SH-SY5Y (cell line): ENCODE measurements at regions not wholly inside any gene's neighbourhood (a gene's known extent, or its start where the extent isn't known, plus 50 kb on each side); places are given as distances from the start of the nearest gene placed in this dataset.
A peak's percentile ranks its signal among the peaks of the same experiment; 100 is the strongest.

ENCODE experiments used
- GATA2 ChIP-seq: IDR thresholded peaks from 2 replicates; pipeline ENCODE4 v1.6.1; 2011; ENCODE audit warnings: mild to moderate bottlenecking, low read depth, low read length
- GATA3 ChIP-seq: IDR thresholded peaks from 2 replicates; pipeline ENCODE4 v1.6.1; 2011; ENCODE audit warnings: low read depth, mild to moderate bottlenecking, low read length, moderate library complexity

GRCh38 chr18:22847392-22847791, 85.7 kb upstream of the RBBP8 start:
- no peak for TF ChIP-seq GATA3
- TF ChIP-seq GATA2 = no peak

GRCh38 chr18:22847867-22848451, 85.2 kb upstream of the RBBP8 start:
- no peak for TF ChIP-seq GATA2
- no peak for TF ChIP-seq GATA3

- no peak for TF ChIP-seq GATA2
Measured at GRCh38 chr18:22848615-22849014, 84.5 kb upstream of the RBBP8 start.

DNA sequence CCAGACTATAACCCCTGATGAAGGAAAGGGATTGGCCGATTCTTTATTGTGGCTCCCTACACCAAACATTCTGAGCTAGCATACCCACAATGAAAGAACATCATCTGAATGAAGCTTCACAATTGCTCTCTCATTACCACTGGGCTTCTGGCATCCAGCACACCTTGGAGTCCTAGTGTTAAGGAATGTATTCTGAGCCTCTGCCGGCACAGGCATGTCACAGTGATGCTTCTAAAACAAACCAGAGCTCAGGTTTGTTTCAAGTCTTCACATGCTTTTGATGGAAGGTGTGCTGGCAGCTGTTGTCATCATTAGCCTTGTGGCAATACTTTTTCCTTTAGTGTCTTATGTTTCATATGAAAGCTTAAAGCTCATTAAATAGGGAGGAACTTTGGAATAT, 76.3 kb upstream of the RBBP8 start:
- TF ChIP-seq GATA2 (no peak), GATA3 (no peak)

GRCh38 chr18:22858121-22858520, 75.0 kb upstream of the RBBP8 start:
- TF ChIP-seq GATA2 = no peak

DNA sequence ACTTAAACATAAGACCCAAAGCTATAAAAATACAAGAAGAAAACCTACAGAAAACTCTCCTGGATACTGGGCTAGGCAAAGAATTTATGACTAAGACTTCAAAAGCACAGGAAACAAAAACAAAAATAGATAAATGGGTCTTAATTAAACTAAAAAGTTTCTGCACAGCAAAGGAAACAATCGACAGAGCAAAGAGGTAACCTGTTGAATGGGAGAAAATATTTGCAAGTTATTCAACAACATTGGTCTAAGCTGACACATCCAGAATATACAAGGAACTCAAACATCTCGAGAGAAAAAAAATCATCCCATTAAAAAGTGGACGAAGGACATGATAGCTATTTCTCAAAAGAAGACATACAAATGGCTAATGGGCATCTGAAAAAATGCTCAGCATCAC, 72.3 kb upstream of the RBBP8 start:
- no peak for TF ChIP-seq GATA3
- TF ChIP-seq GATA2 = no peak

DNA sequence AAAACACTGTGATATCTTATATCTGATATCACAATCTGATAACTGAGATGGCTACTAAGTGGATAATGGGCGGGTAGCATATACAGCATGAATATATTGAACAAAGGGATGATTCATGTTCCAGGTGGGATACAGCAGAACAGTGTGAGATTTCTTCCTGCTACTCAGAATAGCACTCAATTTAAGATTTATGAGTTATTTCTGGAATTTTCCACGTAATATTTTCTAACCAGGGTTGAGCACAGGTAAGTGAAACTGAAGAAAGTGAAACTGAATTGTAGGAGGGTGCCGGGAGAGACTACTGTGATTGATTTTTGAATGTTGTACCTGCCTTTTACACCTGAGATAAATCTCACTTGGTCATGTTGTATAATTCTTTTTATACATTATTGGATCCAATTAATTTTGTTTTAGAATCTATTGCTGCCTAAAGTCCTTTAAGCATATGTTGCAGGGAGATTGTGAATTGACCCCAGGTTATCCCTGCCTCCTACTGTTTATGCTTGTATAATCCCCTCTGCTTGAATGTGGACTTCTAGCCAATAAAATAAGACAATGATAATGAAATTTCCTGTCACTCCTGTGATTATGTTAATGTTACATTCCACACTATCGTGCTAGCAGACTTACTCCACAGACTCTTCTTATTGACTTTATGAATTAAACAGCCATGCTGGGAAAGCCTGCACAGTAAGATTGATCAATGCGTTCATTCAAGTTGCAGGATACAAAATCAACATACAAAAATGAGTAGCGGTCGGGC, 67.6 kb upstream of the RBBP8 start:
- TF ChIP-seq GATA3 (no peak), GATA2 (no peak)

- TF ChIP-seq GATA3 = no peak
- TF ChIP-seq GATA2 = no peak
Measured at GRCh38 chr18:22868831-22869230, 64.3 kb upstream of the RBBP8 start.

- TF ChIP-seq GATA3 (no peak), GATA2 (peak; percentile 80)
Measured at GRCh38 chr18:22871809-22872525, 61.2 kb upstream of the RBBP8 start.

DNA sequence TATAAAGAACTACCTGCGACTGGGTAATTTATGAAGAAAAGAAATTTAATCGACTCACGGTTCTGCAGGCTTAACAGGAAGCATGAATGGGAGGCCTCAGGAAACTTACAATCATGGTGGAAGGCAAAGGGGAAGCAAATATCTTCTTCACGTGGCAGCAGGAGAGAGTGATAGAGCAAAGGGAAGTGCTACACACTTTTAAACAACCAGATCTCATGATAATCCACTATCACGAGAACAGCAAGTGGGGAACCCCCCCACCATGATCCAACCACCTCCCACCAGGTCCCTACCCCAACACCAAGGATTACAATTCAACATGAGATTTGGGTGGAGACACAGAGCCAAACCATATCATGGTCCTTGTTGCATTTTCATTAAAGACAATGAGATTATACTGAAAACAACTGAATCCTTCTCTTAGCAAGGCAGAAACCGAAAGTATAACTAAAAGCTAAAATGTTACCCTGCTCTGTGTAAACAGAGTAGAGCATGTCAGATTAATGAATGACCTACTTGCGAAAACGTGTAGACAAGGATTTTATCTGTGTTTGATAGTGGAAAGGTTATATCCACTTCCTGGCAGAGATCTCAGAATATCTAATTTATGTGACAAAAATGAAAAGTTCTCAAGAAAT, 60.1 kb upstream of the RBBP8 start:
- TF ChIP-seq GATA2 (no peak), GATA3 (no peak)

GRCh38 chr18:22879293-22879692, 53.8 kb upstream of the RBBP8 start:
- TF ChIP-seq GATA2 = no peak
- no peak for TF ChIP-seq GATA3

DNA sequence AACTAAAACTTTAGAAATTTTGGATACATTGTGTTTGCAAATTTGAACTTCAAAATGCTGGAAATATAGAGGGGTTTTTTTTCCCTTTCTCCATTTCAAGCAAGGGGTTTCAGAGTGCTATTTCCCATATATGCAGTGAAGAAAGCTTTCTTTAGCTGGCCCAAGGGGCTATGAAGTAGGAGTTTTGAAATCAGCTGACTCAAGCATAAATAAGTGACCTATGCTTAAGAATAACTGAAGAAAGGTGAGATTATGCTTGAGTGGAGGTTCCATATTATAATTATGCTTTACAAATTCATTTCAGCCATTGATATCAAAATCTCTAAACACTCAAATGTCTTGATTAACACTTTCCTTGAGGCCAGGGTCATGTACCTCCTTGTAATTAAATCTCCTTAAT, 51.0 kb upstream of the RBBP8 start:
- TF ChIP-seq GATA3 = no peak
- no peak for TF ChIP-seq GATA2

GRCh38 chr18:22883179-22883578, 49.9 kb upstream of the RBBP8 start:
- TF ChIP-seq GATA2 (no peak), GATA3 (no peak)
